ENCODE measurements at regions not wholly inside any gene's neighbourhood (a gene's known extent, or its start where the extent isn't known, plus 50 kb on each side); places are given as distances from the start of the nearest gene placed in this dataset.

GRCh38 chr7:106347229-106347833, 62.5 kb upstream of the NAMPT start:
- Histone ChIP-seq H3K9me3 (peaks cover 5% of the 10 kb centered on the region), H3K27ac (no peak overlapping the region), H3K36me3 (no peaks in the 10 kb centered on the region), H3K27me3 (replicated peaks; ENCODE audit: insufficient read depth) (no peaks in the 10 kb centered on the region), H3K4me3 (no peak overlapping the region), H3K4me1 (ENCODE audit: control insufficient read depth in 1 of 2, low read depth in 2 of 2) (peaks cover 0 to 3% of the 10 kb centered on the region in 2 donors)
- no peak for DNase-seq (ENCODE audit: low spot score)
- ATAC-seq (ENCODE audit: insufficient number of reproducible peaks, low FRiP score, low read depth): no peak
- TF ChIP-seq CTCF (IDR thresholded peaks at IDR 0.05): no peak

GRCh38 chr7:106346678-106347217, 62.0 kb upstream of the NAMPT start:
- no peak overlapping the region for H3K4me3 ChIP-seq
- H3K27ac ChIP-seq: no peak overlapping the region
- peaks cover 11% of the 10 kb centered on the region for H3K9me3 ChIP-seq
- no peaks in the 10 kb centered on the region for H3K27me3 ChIP-seq (replicated peaks; ENCODE audit: insufficient read depth)
- no peak for TF ChIP-seq CTCF (IDR thresholded peaks at IDR 0.05)
- H3K4me1 ChIP-seq (ENCODE audit: control insufficient read depth in 1 of 2, low read depth in 2 of 2): peaks cover 0 to 3% of the 10 kb centered on the region in 2 donors
- no peak for ATAC-seq (ENCODE audit: insufficient number of reproducible peaks, low FRiP score, low read depth)
- no peaks in the 10 kb centered on the region for H3K36me3 ChIP-seq
- DNase-seq (ENCODE audit: low spot score): no peak

- ATAC-seq (ENCODE audit: insufficient number of reproducible peaks, low FRiP score, low read depth): no peak
- Histone ChIP-seq H3K27me3 (replicated peaks; ENCODE audit: insufficient read depth) (no peaks in the 10 kb centered on the region), H3K36me3 (no peaks in the 10 kb centered on the region), H3K9me3 (peaks cover 11% of the 10 kb centered on the region), H3K4me1 (ENCODE audit: control insufficient read depth in 1 of 2, low read depth in 2 of 2) (peaks cover 0 to 3% of the 10 kb centered on the region in 2 donors), H3K4me3 (no peak overlapping the region), H3K27ac (no peak overlapping the region)
- no peak for DNase-seq (ENCODE audit: low spot score)
- no peak for TF ChIP-seq CTCF (IDR thresholded peaks at IDR 0.05)
These were observed 61.4 kb upstream of the NAMPT start for GRCh38 chr7:106346167-106346677.

- TF ChIP-seq CTCF (IDR thresholded peaks at IDR 0.05): no peak
- Histone ChIP-seq H3K9me3 (peaks cover 11% of the 10 kb centered on the region), H3K4me3 (no peak overlapping the region), H3K4me1 (ENCODE audit: control insufficient read depth in 1 of 2, low read depth in 2 of 2) (peaks cover 0 to 3% of the 10 kb centered on the region in 2 donors), H3K27me3 (replicated peaks; ENCODE audit: insufficient read depth) (no peaks in the 10 kb centered on the region), H3K36me3 (no peaks in the 10 kb centered on the region), H3K27ac (no peak overlapping the region)
- no peak for ATAC-seq (ENCODE audit: insufficient number of reproducible peaks, low FRiP score, low read depth)
- DNase-seq (ENCODE audit: low spot score): no peak
These were observed 60.8 kb upstream of the NAMPT start for GRCh38 chr7:106345421-106346166.

GRCh38 chr7:106344861-106345260, 60.1 kb upstream of the NAMPT start:
- H3K36me3 ChIP-seq: no peaks in the 10 kb centered on the region
- no peaks in the 10 kb centered on the region for H3K27me3 ChIP-seq (replicated peaks; ENCODE audit: insufficient read depth)
- no peak for DNase-seq (ENCODE audit: low spot score)
- TF ChIP-seq CTCF (IDR thresholded peaks at IDR 0.05): no peak
- peaks cover 0 to 3% of the 10 kb centered on the region in 2 donors for H3K4me1 ChIP-seq (ENCODE audit: control insufficient read depth in 1 of 2, low read depth in 2 of 2)
- ATAC-seq (ENCODE audit: insufficient number of reproducible peaks, low FRiP score, low read depth): peak; percentile 46
- H3K4me3 ChIP-seq: no peak overlapping the region
- H3K27ac ChIP-seq: no peak overlapping the region
- peaks cover 8% of the 10 kb centered on the region for H3K9me3 ChIP-seq

All from thoracic aorta (tissue), 2 donors.